ENCODE measurements at regions not wholly inside any gene's neighbourhood (a gene's known extent, or its start where the extent isn't known, plus 50 kb on each side); places are given as distances from the start of the nearest gene placed in this dataset.

DNA sequence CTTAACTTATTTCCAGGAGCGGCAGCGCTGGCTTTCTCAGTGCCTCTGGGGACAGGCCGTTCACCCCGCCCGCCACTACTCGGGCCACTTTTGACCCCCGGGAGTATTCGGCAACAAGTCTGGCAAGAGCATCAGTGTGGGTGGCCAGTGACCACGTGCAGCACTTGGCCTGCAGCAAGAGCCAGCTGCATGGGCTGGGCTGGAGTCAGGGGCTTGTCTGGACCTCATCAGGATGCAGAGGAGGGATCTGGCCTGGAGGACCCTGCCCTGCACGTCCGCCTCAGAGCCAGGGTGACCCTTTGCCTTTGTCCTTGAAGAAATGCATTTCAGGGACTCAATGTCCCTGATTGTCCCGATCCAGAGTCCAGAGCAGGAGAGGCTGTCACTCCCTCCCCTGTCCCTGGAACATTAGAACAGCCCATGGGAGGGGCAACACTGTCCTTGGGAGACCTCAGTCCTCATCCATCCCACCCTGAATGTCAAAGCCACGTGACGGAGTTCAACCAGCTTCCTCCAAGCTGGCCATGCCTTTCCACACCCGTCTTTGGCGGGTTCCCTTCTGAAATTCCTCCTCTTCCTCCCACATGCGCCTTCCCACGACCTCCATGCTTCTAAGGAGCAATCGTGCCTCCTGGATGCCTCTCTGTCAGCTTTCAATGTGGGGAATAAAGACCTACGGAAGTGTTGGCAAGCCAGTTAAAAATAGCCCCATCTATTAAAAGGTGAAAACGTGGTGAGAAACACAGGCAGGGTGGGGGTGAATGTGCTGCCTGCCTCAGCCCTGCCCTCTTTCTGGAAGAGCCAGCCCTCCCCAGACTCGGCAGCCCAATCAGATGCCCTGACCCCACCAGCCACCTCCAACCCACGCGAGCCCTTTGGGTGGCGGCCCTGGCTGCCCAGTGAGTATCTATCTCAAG is 99.0 kb downstream of the OLFM1 start:
- Histone ChIP-seq H4K20me1 (replicated peaks; ENCODE audit: control insufficient read depth, insufficient read depth, low read length) (peaks cover 8% of the 10 kb centered on the region; the same call in 1 of the 2 replicates), H3K4me3 (no peak overlapping the region), H3K9ac (ENCODE audit: insufficient read depth in 1 of 2, low read depth in 2 of 2, low read length in 2 of 2) (no peak overlapping the region), H3K79me2 (ENCODE audit: control insufficient read depth, insufficient read depth, low read length) (no peaks in the 10 kb centered on the region), H3K27me3 (ENCODE audit: control insufficient read depth in 2 of 2, insufficient read depth in 2 of 2, low read length in 2 of 2) (peaks cover 12 to 64% of the 10 kb centered on the region in 2 experiments; a peak in 3 of 5 replicates), H3K9me3 (replicated peaks; ENCODE audit: control insufficient read depth, insufficient read depth, low read depth, low read length) (no peaks in the 10 kb centered on the region), H3K27ac (ENCODE audit: extremely low read depth, low read depth, low read length) (no peak overlapping the region), H3K4me1 (replicated peaks in 1 of 2; ENCODE audit: control insufficient read depth in 2 of 2, insufficient read depth in 2 of 2, low read length in 2 of 2) (peaks cover 0 to 5% of the 10 kb centered on the region in 2 experiments; a peak in 2 of 5 replicates), H3K36me3 (ENCODE audit: control insufficient read depth, insufficient read depth, low read length) (no peaks in the 10 kb centered on the region), H3K9me1 (ENCODE audit: control insufficient read depth, insufficient read depth, low read length) (no peaks in the 10 kb centered on the region), H2AFZ (ENCODE audit: low read depth, low read length) (no peak overlapping the region), H3K4me2 (ENCODE audit: insufficient read depth, low read length) (no peak overlapping the region)
- intact Hi-C loops (cut with micrococcal nuclease): no loop called here
- ATAC-seq (no peak), FAIRE-seq (no peak), DNase-seq (ENCODE audit: extremely low read depth in 1 of 4, low spot score in 3 of 4) (no peak)
- TF ChIP-seq ZKSCAN1 (IDR thresholded peaks at IDR 0.05; ENCODE audit: low read depth, low read length) (no peak), MAZ (CRISPR knock-in tag; conservative IDR thresholded peaks at IDR 0.05 in 1 of 2, IDR thresholded peaks at IDR 0.05 in 1 of 2) (no peak), ZSCAN32 (CRISPR knock-in tag; IDR thresholded peaks at IDR 0.05) (no peak), TEAD4 (IDR thresholded peaks at IDR 0.05; ENCODE audit: low read length) (no peak), TEAD4 (CRISPR knock-in tag; IDR thresholded peaks at IDR 0.05; ENCODE audit: borderline replicate concordance) (no peak), DDX20 (tag; IDR thresholded peaks at IDR 0.05; ENCODE audit: low read depth) (no peak), CREB3 (tag; conservative IDR thresholded peaks at IDR 0.05; ENCODE audit: low read depth) (no peak), TAF15 (IDR thresholded peaks at IDR 0.05; ENCODE audit: low read depth, low read length) (no peak), ATF1 (CRISPR knock-in tag; IDR thresholded peaks at IDR 0.05) (no peak), ATF1 (tag; IDR thresholded peaks at IDR 0.05) (no peak), RFX1 (IDR thresholded peaks at IDR 0.05) (no peak), ZNF444 (CRISPR knock-in tag; IDR thresholded peaks at IDR 0.05) (no peak)
- TF ChIP-seq, protein P1, sequence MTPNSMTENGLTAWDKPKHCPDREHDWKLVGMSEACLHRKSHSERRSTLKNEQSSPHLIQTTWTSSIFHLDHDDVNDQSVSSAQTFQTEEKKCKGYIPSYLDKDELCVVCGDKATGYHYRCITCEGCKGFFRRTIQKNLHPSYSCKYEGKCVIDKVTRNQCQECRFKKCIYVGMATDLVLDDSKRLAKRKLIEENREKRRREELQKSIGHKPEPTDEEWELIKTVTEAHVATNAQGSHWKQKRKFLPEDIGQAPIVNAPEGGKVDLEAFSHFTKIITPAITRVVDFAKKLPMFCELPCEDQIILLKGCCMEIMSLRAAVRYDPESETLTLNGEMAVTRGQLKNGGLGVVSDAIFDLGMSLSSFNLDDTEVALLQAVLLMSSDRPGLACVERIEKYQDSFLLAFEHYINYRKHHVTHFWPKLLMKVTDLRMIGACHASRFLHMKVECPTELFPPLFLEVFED (CRISPR knock-in tag; conservative IDR thresholded peaks at IDR 0.05): no peak
- TF ChIP-seq, protein P2, sequence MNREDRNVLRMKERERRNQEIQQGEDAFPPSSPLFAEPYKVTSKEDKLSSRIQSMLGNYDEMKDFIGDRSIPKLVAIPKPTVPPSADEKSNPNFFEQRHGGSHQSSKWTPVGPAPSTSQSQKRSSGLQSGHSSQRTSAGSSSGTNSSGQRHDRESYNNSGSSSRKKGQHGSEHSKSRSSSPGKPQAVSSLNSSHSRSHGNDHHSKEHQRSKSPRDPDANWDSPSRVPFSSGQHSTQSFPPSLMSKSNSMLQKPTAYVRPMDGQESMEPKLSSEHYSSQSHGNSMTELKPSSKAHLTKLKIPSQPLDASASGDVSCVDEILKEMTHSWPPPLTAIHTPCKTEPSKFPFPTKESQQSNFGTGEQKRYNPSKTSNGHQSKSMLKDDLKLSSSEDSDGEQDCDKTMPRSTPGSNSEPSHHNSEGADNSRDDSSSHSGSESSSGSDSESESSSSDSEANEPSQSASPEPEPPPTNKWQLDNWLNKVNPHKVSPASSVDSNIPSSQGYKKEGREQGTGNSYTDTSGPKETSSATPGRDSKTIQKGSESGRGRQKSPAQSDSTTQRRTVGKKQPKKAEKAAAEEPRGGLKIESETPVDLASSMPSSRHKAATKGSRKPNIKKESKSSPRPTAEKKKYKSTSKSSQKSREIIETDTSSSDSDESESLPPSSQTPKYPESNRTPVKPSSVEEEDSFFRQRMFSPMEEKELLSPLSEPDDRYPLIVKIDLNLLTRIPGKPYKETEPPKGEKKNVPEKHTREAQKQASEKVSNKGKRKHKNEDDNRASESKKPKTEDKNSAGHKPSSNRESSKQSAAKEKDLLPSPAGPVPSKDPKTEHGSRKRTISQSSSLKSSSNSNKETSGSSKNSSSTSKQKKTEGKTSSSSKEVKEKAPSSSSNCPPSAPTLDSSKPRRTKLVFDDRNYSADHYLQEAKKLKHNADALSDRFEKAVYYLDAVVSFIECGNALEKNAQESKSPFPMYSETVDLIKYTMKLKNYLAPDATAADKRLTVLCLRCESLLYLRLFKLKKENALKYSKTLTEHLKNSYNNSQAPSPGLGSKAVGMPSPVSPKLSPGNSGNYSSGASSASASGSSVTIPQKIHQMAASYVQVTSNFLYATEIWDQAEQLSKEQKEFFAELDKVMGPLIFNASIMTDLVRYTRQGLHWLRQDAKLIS (CRISPR knock-in tag; IDR thresholded peaks at IDR 0.05): no peak
- in situ Hi-C loops (cut with MboI): no loop called here
- ChIA-PET POLR2A (interaction anchor here (0.6 kb wide), 1 partner anchor 192 kb away, joined by 3 read pairs; no protein-coding TSS in a partner anchor), CTCF (ENCODE audit: low intra/inter-chr PET ratio) (no interaction called here)
- BruUV-seq (replicated peaks): no TSS peak
- 3% methylated on average over 25 of the region's 25 CpGs for WGBS (ENCODE audit: insufficient coverage, low coverage, missing lambda C conversion rate)

Measured in K562 (cell line).